GM23248 (cell line): ENCODE measurements at regions not wholly inside any gene's neighbourhood (a gene's known extent, or its start where the extent isn't known, plus 50 kb on each side); places are given as distances from the start of the nearest gene placed in this dataset.

Source experiments
- EZH2 ChIP-seq: fragments of 200-600 bp; sonication (generic); IDR thresholded peaks from 2 replicates; pipeline ENCODE4 v1.6.1; 2018; ENCODE audit warnings: antibody characterized with exemption, mild to moderate bottlenecking; ENCODE audit not compliant: insufficient read depth, poor library complexity, severe bottlenecking
- EZH2phosphoT487 ChIP-seq: fragments of 200-600 bp; sonication (generic); IDR thresholded peaks from 2 replicates; pipeline ENCODE4 v1.6.1; 2018; ENCODE audit warnings: antibody characterized with exemption, moderate library complexity, mild to moderate bottlenecking, low read depth; ENCODE audit not compliant: insufficient read depth

DNA sequence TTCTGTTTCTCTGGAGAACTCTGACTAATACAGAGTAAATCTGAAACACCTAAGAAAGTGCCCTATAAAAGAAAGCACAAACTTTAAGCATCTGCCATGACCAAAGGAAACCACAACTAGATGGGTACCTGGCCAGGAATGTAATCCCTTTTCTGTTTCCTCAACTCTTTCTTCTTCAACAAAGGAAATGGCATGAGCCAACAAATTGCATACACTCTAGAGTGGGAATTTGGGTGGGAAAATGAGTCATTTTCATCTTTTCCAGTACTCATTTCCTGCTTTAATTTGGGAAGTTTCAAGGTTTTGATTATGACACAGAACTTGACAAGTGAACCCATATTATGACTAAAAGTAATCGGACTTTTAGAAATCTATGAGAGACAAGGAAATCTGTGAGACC, 349.2 kb upstream of the RORB start:
- no peak for TF ChIP-seq EZH2
- TF ChIP-seq EZH2phosphoT487: no peak
